H9 (cell line): ENCODE measurements at regions not wholly inside any gene's neighbourhood (a gene's known extent, or its start where the extent isn't known, plus 50 kb on each side); places are given as distances from the start of the nearest gene placed in this dataset.

Source experiments
- DNase-seq: peaks from one replicate; pipeline ENCODE4 v3.0.0-alpha.2; 2017
- H2AFZ ChIP-seq: one replicate; pipeline ENCODE4 v1.6.1; 2013; ENCODE audit warnings: mild to moderate bottlenecking, low read length, control low read depth, moderate library complexity
- H2AK5ac ChIP-seq: 2 replicates; pipeline ENCODE4 v1.6.1; 2013; ENCODE audit warnings: low read length, control low read depth, mixed read lengths; ENCODE audit not compliant: insufficient read length
- H2BK120ac ChIP-seq: one replicate; pipeline ENCODE4 v1.6.1; 2013; ENCODE audit warnings: low read depth, mild to moderate bottlenecking, low read length, control low read depth, inconsistent platforms; ENCODE audit not compliant: poor library complexity, severe bottlenecking
- H2BK12ac ChIP-seq: 2 replicates; pipeline ENCODE4 v1.6.1; 2013; ENCODE audit warnings: low read length, control low read depth, mixed read lengths, low read depth; ENCODE audit not compliant: insufficient read length
- H2BK15ac ChIP-seq: 2 replicates; pipeline ENCODE4 v1.6.1; 2013; ENCODE audit warnings: low read depth, low read length, control low read depth
- H2BK20ac ChIP-seq: one replicate; pipeline ENCODE4 v1.6.1; 2013; ENCODE audit warnings: low read depth, mild to moderate bottlenecking, low read length, control low read depth, inconsistent platforms; ENCODE audit not compliant: poor library complexity, severe bottlenecking
- H2BK5ac ChIP-seq: 2 replicates; pipeline ENCODE4 v1.6.1; 2013; ENCODE audit warnings: low read length, control low read depth, mixed read lengths; ENCODE audit not compliant: insufficient read length
- H3K14ac ChIP-seq: 2 replicates; pipeline ENCODE4 v1.6.1; 2013; ENCODE audit warnings: low read length, control low read depth; ENCODE audit not compliant: insufficient read depth
- H3K18ac ChIP-seq: 2 replicates; pipeline ENCODE4 v1.6.1; 2013; ENCODE audit warnings: low read depth, mild to moderate bottlenecking, mixed read lengths, low read length, control low read depth; ENCODE audit not compliant: insufficient read length
- H3K23ac ChIP-seq: 2 replicates; pipeline ENCODE4 v1.6.1; 2013; ENCODE audit warnings: low read length, control low read depth, mixed read lengths, low read depth; ENCODE audit not compliant: insufficient read length
- H3K23me2 ChIP-seq: 2 replicates; pipeline ENCODE4 v1.6.1; 2013; ENCODE audit warnings: low read depth, mild to moderate bottlenecking, mixed read lengths, low read length, control low read depth; ENCODE audit not compliant: insufficient read length, poor library complexity, severe bottlenecking
- H3K27ac ChIP-seq: 2 replicates; pipeline ENCODE4 v1.5.1; 2013; ENCODE audit warnings: low read length, control low read depth, mixed read lengths, low read depth; ENCODE audit not compliant: insufficient read length
- H3K27me3 ChIP-seq: 2 replicates; pipeline ENCODE4 v1.6.1; 2013; ENCODE audit warnings: low read length, control low read depth, inconsistent platforms; ENCODE audit not compliant: insufficient read depth
- H3K4ac ChIP-seq: 2 replicates; pipeline ENCODE4 v1.6.1; 2013; ENCODE audit warnings: low read depth, mild to moderate bottlenecking, control low read depth, inconsistent platforms, low read length, moderate library complexity
- H3K4me1 ChIP-seq: 2 replicates; pipeline ENCODE4 v1.6.1; 2013; ENCODE audit warnings: low read length, control low read depth, inconsistent platforms; ENCODE audit not compliant: insufficient read depth
- H3K4me2 ChIP-seq: 2 replicates; pipeline ENCODE4 v1.6.1; 2013; ENCODE audit warnings: low read length, control low read depth, mixed read lengths; ENCODE audit not compliant: insufficient read length, insufficient read depth
- H3K56ac ChIP-seq: 2 replicates; pipeline ENCODE4 v1.6.1; 2013; ENCODE audit warnings: low read depth, mild to moderate bottlenecking, mixed read lengths, low read length, control low read depth; ENCODE audit not compliant: insufficient read length
- H3K79me1 ChIP-seq: 2 replicates; pipeline ENCODE4 v1.6.1; 2013; ENCODE audit warnings: low read depth, mild to moderate bottlenecking, moderate library complexity, low read length, control low read depth, inconsistent platforms; ENCODE audit not compliant: insufficient read depth, poor library complexity, severe bottlenecking
- H3K79me2 ChIP-seq: 2 replicates; pipeline ENCODE4 v1.6.1; 2013; ENCODE audit warnings: low read length, control low read depth, inconsistent platforms; ENCODE audit not compliant: insufficient read depth
- H3K9ac ChIP-seq: 2 replicates; pipeline ENCODE4 v1.6.1; 2013; ENCODE audit warnings: low read length, control low read depth, mixed read lengths; ENCODE audit not compliant: insufficient read length; ENCODE audit errors: extremely low read depth
- H3K9me3 ChIP-seq: one replicate; pipeline ENCODE4 v1.6.1; 2013; ENCODE audit warnings: low read depth, low read length, inconsistent platforms; ENCODE audit not compliant: control insufficient read depth
- H3T11ph ChIP-seq: one replicate; pipeline ENCODE4 v1.6.1; 2013; ENCODE audit warnings: mild to moderate bottlenecking, low read length, control low read depth, inconsistent platforms
- H4K20me1 ChIP-seq: one replicate; pipeline ENCODE4 v1.6.1; 2013; ENCODE audit not compliant: control insufficient read depth, insufficient read length, insufficient read depth
- H4K5ac ChIP-seq: 2 replicates; pipeline ENCODE4 v1.6.1; 2013; ENCODE audit warnings: low read depth, mild to moderate bottlenecking, mixed read lengths, low read length, control low read depth; ENCODE audit not compliant: insufficient read length
- H4K8ac ChIP-seq: replicated peaks from 2 replicates; pipeline ENCODE4 v1.6.1; 2013; ENCODE audit warnings: low read length, control low read depth, mixed read lengths, low read depth; ENCODE audit not compliant: insufficient read length
- H4K91ac ChIP-seq: 2 replicates; pipeline ENCODE4 v1.6.1; 2013; ENCODE audit warnings: low read depth, mild to moderate bottlenecking, moderate library complexity, mixed read lengths, low read length, control low read depth; ENCODE audit not compliant: insufficient read length
- H3K27ac Mint-ChIP-seq, 3 experiments: 2 replicates in 2 of 3; 3 replicates in 1 of 3; pipeline ENCODE4 v1.8.0; 2020 to 2021; ENCODE audit warnings: mixed read lengths in 3 of 3, mild to moderate bottlenecking in 1 of 3, moderate library complexity in 1 of 3
- H3K27me3 Mint-ChIP-seq: 2 replicates; pipeline ENCODE4 v1.8.0; 2021; ENCODE audit warnings: low read depth, mild to moderate bottlenecking, moderate library complexity, mixed read lengths
- H3K36me3 Mint-ChIP-seq, 3 experiments: 2 replicates in 2 of 3; 3 replicates in 1 of 3; pipeline ENCODE4 v1.8.0; 2020 to 2021; ENCODE audit warnings: low read depth in 3 of 3, mixed read lengths in 3 of 3; ENCODE audit not compliant: insufficient read depth in 1 of 3
- H3K4me1 Mint-ChIP-seq, 2 experiments: 2 replicates each; pipeline ENCODE4 v1.8.0; 2020; ENCODE audit warnings: mixed read lengths in 2 of 2
- H3K4me3 Mint-ChIP-seq, 2 experiments: 2 replicates in 1 of 2; 3 replicates in 1 of 2; pipeline ENCODE4 v1.8.0; 2020 to 2021; ENCODE audit warnings: mild to moderate bottlenecking in 2 of 2, mixed read lengths in 2 of 2, moderate library complexity in 1 of 2
- H3K9me3 Mint-ChIP-seq, 2 experiments: 2 replicates in 1 of 2; 3 replicates in 1 of 2; pipeline ENCODE4 v1.8.0; 2020; ENCODE audit warnings: mild to moderate bottlenecking in 2 of 2, mixed read lengths in 2 of 2, moderate library complexity in 1 of 2
- CTCF ChIP-seq: fragments of 200-600 bp; sonication (generic); conservative IDR thresholded peaks from 3 replicates; pipeline ENCODE4 v1.8.0; 2021; ENCODE audit warnings: antibody characterized with exemption, mild to moderate bottlenecking
- WGBS: extraction: QIAGEN DNeasy Blood & Tissue Kit; methylation state at CpG from one replicate; pipeline ENCODE4 v1.1.7; 2013; ENCODE audit warnings: missing lambda C conversion rate, low lambda C conversion rate, mixed read lengths; ENCODE audit not compliant: insufficient read length; ENCODE audit errors: extremely low coverage; 5-methylcytosine and 5-hydroxymethylcytosine counted together

GRCh38 chr6:40336296-40336695, 250.9 kb downstream of the LRFN2 start:
- Histone ChIP-seq H3K9ac (no peak overlapping the region), H3K14ac (no peak overlapping the region), H3K4me1 (peaks cover 13% of the 10 kb centered on the region; the same call in 1 of the 2 replicates), H2BK20ac (no peak overlapping the region), H3K79me2 (no peaks in the 10 kb centered on the region), H4K91ac (no peak overlapping the region), H2BK12ac (no peak overlapping the region), H3K27me3 (no peaks in the 10 kb centered on the region), H4K5ac (no peak overlapping the region), H3K4ac (no peak overlapping the region), H3K23me2 (no peaks in the 10 kb centered on the region), H3K56ac (no peak overlapping the region), H3K18ac (no peak overlapping the region), H3K23ac (no peak overlapping the region), H4K20me1 (no peaks in the 10 kb centered on the region), H2AK5ac (no peak overlapping the region), H3K27ac (no peak overlapping the region), H3K9me3 (no peaks in the 10 kb centered on the region), H2BK5ac (no peak overlapping the region), H2BK120ac (no peak overlapping the region), H2BK15ac (no peak overlapping the region), H3T11ph (no peak overlapping the region), H4K8ac (no peak overlapping the region), H3K79me1 (no peaks in the 10 kb centered on the region), H2AFZ (no peak overlapping the region), H3K4me2 (no peak overlapping the region)
- no peak for TF ChIP-seq CTCF
- H3K4me3 Mint-ChIP-seq = no peak overlapping the region
- H3K4me1 Mint-ChIP-seq = peaks cover 60 to 66% of the 10 kb centered on the region in 2 experiments
- DNase-seq = no peak
- no peaks in the 10 kb centered on the region for H3K36me3 Mint-ChIP-seq
- no peaks in the 10 kb centered on the region for H3K9me3 Mint-ChIP-seq
- H3K27ac Mint-ChIP-seq = no peak overlapping the region
- WGBS = no CpG with 5 or more reads among the region's 1 CpG
- peaks cover 39% of the 10 kb centered on the region for H3K27me3 Mint-ChIP-seq
